ENCODE measurements at regions not wholly inside any gene's neighbourhood (a gene's known extent, or its start where the extent isn't known, plus 50 kb on each side); places are given as distances from the start of the nearest gene placed in this dataset.

DNA sequence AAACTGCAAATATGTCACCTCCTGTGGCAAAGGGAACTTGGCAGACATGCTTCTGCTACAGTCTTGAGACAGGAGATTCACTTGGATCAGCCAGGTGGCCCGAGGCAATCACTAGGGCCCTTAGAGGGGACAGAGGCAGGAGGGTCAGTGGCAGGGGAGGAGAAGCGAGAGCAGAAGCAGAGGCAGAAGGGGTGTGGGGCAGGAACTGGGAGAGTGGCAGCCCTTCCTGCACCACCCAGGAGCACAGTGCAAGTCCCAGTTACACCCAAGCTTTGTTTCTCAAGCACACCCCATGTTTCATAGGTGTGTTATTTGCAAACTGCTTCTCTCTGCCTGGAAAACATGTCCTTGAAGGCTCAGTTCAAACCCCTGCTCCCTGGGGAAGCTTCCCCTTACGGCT lies 309.7 kb upstream of the MYT1L start:
- TF ChIP-seq, protein P1, sequence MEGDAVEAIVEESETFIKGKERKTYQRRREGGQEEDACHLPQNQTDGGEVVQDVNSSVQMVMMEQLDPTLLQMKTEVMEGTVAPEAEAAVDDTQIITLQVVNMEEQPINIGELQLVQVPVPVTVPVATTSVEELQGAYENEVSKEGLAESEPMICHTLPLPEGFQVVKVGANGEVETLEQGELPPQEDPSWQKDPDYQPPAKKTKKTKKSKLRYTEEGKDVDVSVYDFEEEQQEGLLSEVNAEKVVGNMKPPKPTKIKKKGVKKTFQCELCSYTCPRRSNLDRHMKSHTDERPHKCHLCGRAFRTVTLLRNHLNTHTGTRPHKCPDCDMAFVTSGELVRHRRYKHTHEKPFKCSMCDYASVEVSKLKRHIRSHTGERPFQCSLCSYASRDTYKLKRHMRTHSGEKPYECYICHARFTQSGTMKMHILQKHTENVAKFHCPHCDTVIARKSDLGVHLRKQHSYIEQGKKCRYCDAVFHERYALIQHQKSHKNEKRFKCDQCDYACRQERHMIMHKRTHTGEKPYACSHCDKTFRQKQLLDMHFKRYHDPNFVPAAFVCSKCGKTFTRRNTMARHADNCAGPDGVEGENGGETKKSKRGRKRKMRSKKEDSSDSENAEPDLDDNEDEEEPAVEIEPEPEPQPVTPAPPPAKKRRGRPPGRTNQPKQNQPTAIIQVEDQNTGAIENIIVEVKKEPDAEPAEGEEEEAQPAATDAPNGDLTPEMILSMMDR (conservative IDR thresholded peaks at IDR 0.05), result no peak
- TF ChIP-seq EZH2 (IDR thresholded peaks at IDR 0.05; ENCODE audit: low read depth), result no peak

Data from PC-9 (cell line).